HepG2 (cell line): ENCODE measurements at regions not wholly inside any gene's neighbourhood (a gene's known extent, or its start where the extent isn't known, plus 50 kb on each side); places are given as distances from the start of the nearest gene placed in this dataset.

ENCODE experiments used
- ATAC-seq: fragments of 200-7000 bp; cut with Tn5 transposase; 3 replicates; pipeline ENCODE4 v1.9.1; 2020; ENCODE audit warnings: mild to moderate bottlenecking, moderate library complexity
- BruUV-seq: library from RNA; stranded (reverse); fragments of 400-500 nt; replicated peaks from 2 replicates; lab custom pipeline; 2021; lab: Mats Ljungman, UMichigan
- CTCF ChIA-PET: fragments of 300-600 bp; formaldehyde crosslinking; extraction: SDS; loops from one replicate; lab custom pipeline; 2021; ENCODE audit warnings: low total read pairs, inconsistent platforms, low intra/inter-chr PET ratio; lab: Yijun Ruan, JAX
- POLR2A ChIA-PET: fragments of 350-600 bp; sonication (Branson Sonifier 250); formaldehyde crosslinking; loops from one replicate; lab custom pipeline; 2020; ENCODE audit warnings: antibody characterized with exemption, inconsistent platforms; lab: Yijun Ruan, JAX
- DNase-seq: peaks from one replicate; pipeline ENCODE4 v3.0.0-alpha.2; 2015; ENCODE audit warnings: low spot score
- FAIRE-seq: peaks from 3 replicates; lab custom pipeline; 2011; peaks lifted over from hg19 to GRCh38; lab: Jason Lieb, UNC
- H2AFZ ChIP-seq: one replicate; pipeline ENCODE4 v1.6.1; 2011; ENCODE audit warnings: low read length, inconsistent platforms
- H3K27ac ChIP-seq: fragments of 300-600 bp; 3 replicates; pipeline ENCODE4 v1.8.0; 2011; ENCODE audit warnings: mixed run types, mild to moderate bottlenecking, mixed read lengths, low read length, inconsistent platforms; ENCODE audit not compliant: insufficient read depth; ENCODE audit errors: extremely low read length
- H3K27me3 ChIP-seq, 2 experiments: fragments of 200-600 bp in 1 of 2; 2 replicates in 1 of 2; 3 replicates in 1 of 2; pipeline versions ENCODE4 v1.6.0 to v1.8.0; 2011; ENCODE audit warnings: low read length in 2 of 2, mild to moderate bottlenecking in 2 of 2, moderate library complexity in 2 of 2, inconsistent platforms in 1 of 2; ENCODE audit not compliant: insufficient read depth in 2 of 2, control insufficient read depth in 1 of 2
- H3K36me3 ChIP-seq, 2 experiments: fragments of 200-600 bp in 1 of 2; replicated peaks in 1 of 2; 2 replicates in 1 of 2; 3 replicates in 1 of 2; pipeline versions ENCODE4 v1.5.1 to v1.8.0; 2011; ENCODE audit warnings: low read length in 2 of 2, inconsistent platforms in 1 of 2; ENCODE audit not compliant: insufficient read depth in 2 of 2, control insufficient read depth in 1 of 2
- H3K4me1 ChIP-seq: 2 replicates; pipeline ENCODE4 v1.5.1; 2012; ENCODE audit warnings: low read length, inconsistent platforms; ENCODE audit not compliant: insufficient read depth
- H3K4me2 ChIP-seq: 2 replicates; pipeline ENCODE4 v1.6.0; 2011; ENCODE audit warnings: low read depth, low read length, inconsistent platforms
- H3K4me3 ChIP-seq, 3 experiments: fragments of 200-600 bp in 1 of 3; sonication (generic), shearing (Covaris generic) in 1 of 3; replicated peaks in 1 of 3; 2 replicates each; pipeline ENCODE4 v1.5.1; 2011 to 2016; ENCODE audit warnings: low read length in 3 of 3, inconsistent platforms in 2 of 3, low read depth in 2 of 3, mild to moderate bottlenecking in 2 of 3, control low read depth in 1 of 3, mixed read lengths in 1 of 3; ENCODE audit not compliant: insufficient read depth in 1 of 3
- H3K79me2 ChIP-seq: one replicate; pipeline ENCODE4 v1.6.1; 2011; ENCODE audit warnings: low read length, inconsistent platforms; ENCODE audit not compliant: insufficient read depth
- H3K9ac ChIP-seq: 2 replicates; pipeline ENCODE4 v1.6.0; 2011; ENCODE audit warnings: mild to moderate bottlenecking, low read depth, low read length, inconsistent platforms; ENCODE audit not compliant: insufficient read depth
- H3K9me3 ChIP-seq: 2 replicates; pipeline ENCODE4 v1.5.1; 2012; ENCODE audit warnings: mild to moderate bottlenecking, low read length
- H4K20me1 ChIP-seq: 2 replicates; pipeline ENCODE4 v1.6.0; 2011; ENCODE audit warnings: inconsistent platforms, mild to moderate bottlenecking, low read length, moderate library complexity; ENCODE audit not compliant: insufficient read depth
- ARNT ChIP-seq: fragments of 450-650 bp; IDR thresholded peaks from 2 replicates; pipeline ENCODE4 v1.6.1; 2017
- RERE ChIP-seq: IDR thresholded peaks from 2 replicates; pipeline ENCODE4 v1.6.1; 2016; ENCODE audit warnings: low read depth, missing genetic modification reagents, missing compliant biosample characterization
- RFX3 ChIP-seq: IDR thresholded peaks from 2 replicates; pipeline ENCODE4 v1.6.1; 2016; ENCODE audit warnings: missing biosample characterization, missing genetic modification reagents
- THYN1 ChIP-seq: sonication (generic); formaldehyde crosslinking; IDR thresholded peaks from 2 replicates; pipeline ENCODE4 v1.8.1; 2023; ENCODE audit warnings: low read depth, mild to moderate bottlenecking, moderate library complexity, missing genetic modification reagents, borderline replicate concordance
- ZIK1 ChIP-seq: sonication (generic); formaldehyde crosslinking; IDR thresholded peaks from 2 replicates; pipeline ENCODE4 v1.5.0; 2020; ENCODE audit warnings: mild to moderate bottlenecking, low read depth, missing genetic modification reagents, borderline replicate concordance
- ZMAT3 ChIP-seq: sonication (generic); formaldehyde crosslinking; conservative IDR thresholded peaks from 2 replicates; pipeline ENCODE4 v1.7.0; 2021; ENCODE audit warnings: missing genetic modification reagents
- ZNF549 ChIP-seq: sonication (generic); formaldehyde crosslinking; IDR thresholded peaks from 2 replicates; pipeline ENCODE4 v1.5.0; 2020; ENCODE audit warnings: missing genetic modification reagents
- WGBS: methylation state at CpG from one replicate; pipeline ENCODE4 v1.1.6; 2017; ENCODE audit warnings: low lambda C conversion rate; 5-methylcytosine and 5-hydroxymethylcytosine counted together
- in situ Hi-C: cut with HindIII; loops from 2 replicates; pipeline ENCODE4 v1.10.0; 2017; ENCODE audit warnings: low pct_unique_long_range_greater_than_20kb; ENCODE audit not compliant: extremely low pct_ligation_motif_present
- intact Hi-C: fragments of 100-400 bp; cut with micrococcal nuclease; formaldehyde crosslinking; loops from one replicate; pipeline ENCODE4 v1.10.0; 2022; ENCODE audit not compliant: unreplicated experiment

- TF ChIP-seq RERE (CRISPR knock-in tag) (no peak), ZNF549 (CRISPR knock-in tag) (no peak), ZMAT3 (no peak), RFX3 (CRISPR knock-in tag) (no peak)
These were observed 248.5 kb downstream of the TLE3 start (continued) for GRCh38 chr15:69849232-69849610.

- no peak for FAIRE-seq
- Histone ChIP-seq H3K4me2 (no peak overlapping the region), H4K20me1 (no peaks in the 10 kb centered on the region), H3K36me3 (no peaks in the 10 kb centered on the region), H3K4me3 (no peak overlapping the region), H3K4me1 (no peaks in the 10 kb centered on the region), H3K9ac (no peak overlapping the region), H2AFZ (no peak overlapping the region), H3K27me3 (peaks cover 4 to 21% of the 10 kb centered on the region in 2 experiments), H3K9me3 (no peaks in the 10 kb centered on the region), H3K79me2 (no peaks in the 10 kb centered on the region), H3K27ac (no peak overlapping the region)
- POLR2A ChIA-PET = no interaction called here
- TF ChIP-seq ARNT (no peak), ZIK1 (CRISPR knock-in tag) (no peak), THYN1 (CRISPR knock-in tag) (no peak)
- CTCF ChIA-PET = no interaction called here
- no peak for DNase-seq
- ATAC-seq = no peak
- in situ Hi-C loops = no loop called here
- BruUV-seq = no TSS peak
- intact Hi-C loops = no loop called here
- WGBS = 2% methylated on average over 3 of the region's 3 CpGs
These were observed 245.2 kb downstream of the TLE3 start for GRCh38 chr15:69852482-69852881.
